IMR-90 (cell line): ENCODE measurements at regions not wholly inside any gene's neighbourhood (a gene's known extent, or its start where the extent isn't known, plus 50 kb on each side); places are given as distances from the start of the nearest gene placed in this dataset.

ENCODE experiments used
- ATAC-seq: fragments of 200-7000 bp; cut with Tn5 transposase; 2 replicates; pipeline ENCODE4 v1.9.1; 2020; ENCODE audit warnings: low read depth, mild to moderate bottlenecking, moderate library complexity
- BruUV-seq: library from RNA; stranded (reverse); fragments of 400-500 nt; replicated peaks from 2 replicates; lab custom pipeline; 2021; lab: Mats Ljungman, UMichigan
- CTCF ChIA-PET: fragments of 300-600 bp; formaldehyde crosslinking; extraction: SDS; loops from one replicate; lab custom pipeline; 2021; ENCODE audit warnings: antibody characterized with exemption; lab: Yijun Ruan, JAX
- POLR2A ChIA-PET: fragments of 300-600 bp; sonication (Branson Sonifier 250); formaldehyde crosslinking; loops from one replicate; lab custom pipeline; 2022; ENCODE audit warnings: antibody characterized with exemption; ENCODE audit not compliant: unreplicated experiment; lab: Charles Lee
- DNase-seq: peaks from one replicate; pipeline ENCODE4 v3.0.0; 2013
- H2AFZ ChIP-seq: replicated peaks from 2 replicates; pipeline ENCODE3; 2013; ENCODE audit warnings: low read length, mild to moderate bottlenecking; ENCODE audit not compliant: poor library complexity
- H2AK5ac ChIP-seq: 2 replicates; pipeline ENCODE4 v1.6.1; 2013; ENCODE audit warnings: low read depth, low read length, inconsistent platforms
- H2AK9ac ChIP-seq: replicated peaks from 2 replicates; pipeline ENCODE3; 2013; ENCODE audit warnings: mild to moderate bottlenecking, low read depth, low read length, moderate library complexity; ENCODE audit not compliant: poor library complexity
- H2BK120ac ChIP-seq: 2 replicates; pipeline ENCODE4 v1.6.1; 2013; ENCODE audit warnings: low read depth, low read length, inconsistent platforms
- H2BK15ac ChIP-seq: 3 replicates; pipeline ENCODE4 v1.6.1; 2013; ENCODE audit warnings: low read depth, low read length, inconsistent platforms
- H2BK20ac ChIP-seq: 2 replicates; pipeline ENCODE4 v1.6.1; 2013; ENCODE audit warnings: low read depth, mild to moderate bottlenecking, inconsistent platforms, low read length, moderate library complexity
- H2BK5ac ChIP-seq: 2 replicates; pipeline ENCODE4 v1.6.1; 2013; ENCODE audit warnings: mild to moderate bottlenecking, low read depth, low read length, inconsistent platforms; ENCODE audit not compliant: poor library complexity, severe bottlenecking
- H3K14ac ChIP-seq: replicated peaks from 2 replicates; pipeline ENCODE4 v1.6.1; 2013; ENCODE audit warnings: low read depth, low read length, inconsistent platforms
- H3K18ac ChIP-seq: 2 replicates; pipeline ENCODE4 v1.6.1; 2013; ENCODE audit warnings: low read depth, low read length, control low read depth
- H3K23ac ChIP-seq: 2 replicates; pipeline ENCODE4 v1.6.1; 2013; ENCODE audit warnings: low read depth, low read length, inconsistent platforms
- H3K27ac ChIP-seq: 2 replicates; pipeline ENCODE4 v1.5.1; 2013; ENCODE audit warnings: mild to moderate bottlenecking, control low read depth, low read length; ENCODE audit not compliant: insufficient read depth
- H3K27me3 ChIP-seq: 2 replicates; pipeline ENCODE4 v1.6.1; 2013; ENCODE audit warnings: low read length; ENCODE audit not compliant: control insufficient read depth, insufficient read depth
- H3K36me3 ChIP-seq: 2 replicates; pipeline ENCODE4 v1.6.1; 2013; ENCODE audit warnings: low read length, mixed read lengths; ENCODE audit not compliant: control insufficient read depth, insufficient read depth
- H3K4ac ChIP-seq: 2 replicates; pipeline ENCODE4 v1.6.1; 2013; ENCODE audit warnings: low read depth, low read length, inconsistent platforms
- H3K4me1 ChIP-seq: 2 replicates; pipeline ENCODE4 v1.6.1; 2013; ENCODE audit warnings: low read length, mixed read lengths; ENCODE audit not compliant: control insufficient read depth, insufficient read depth
- H3K4me2 ChIP-seq: 2 replicates; pipeline ENCODE4 v1.6.1; 2013; ENCODE audit warnings: low read depth, mild to moderate bottlenecking, control low read depth, low read length, moderate library complexity
- H3K4me3 ChIP-seq: 2 replicates; pipeline ENCODE4 v1.5.1; 2013; ENCODE audit warnings: low read depth, mild to moderate bottlenecking, control low read depth, low read length, moderate library complexity; ENCODE audit not compliant: insufficient read depth
- H3K56ac ChIP-seq: 2 replicates; pipeline ENCODE4 v1.6.1; 2013; ENCODE audit warnings: low read length, inconsistent platforms; ENCODE audit not compliant: insufficient read depth; ENCODE audit errors: extremely low read depth
- H3K79me1 ChIP-seq, 2 experiments: 2 replicates each; pipeline ENCODE4 v1.6.1; 2013; ENCODE audit warnings: low read length in 2 of 2, inconsistent platforms in 1 of 2, low read depth in 1 of 2
- H3K9ac ChIP-seq: 2 replicates; pipeline ENCODE4 v1.6.1; 2013; ENCODE audit warnings: low read depth, low read length, control low read depth
- H3K9me1 ChIP-seq: 2 replicates; pipeline ENCODE4 v1.6.1; 2013; ENCODE audit warnings: low read length, inconsistent platforms; ENCODE audit not compliant: insufficient read depth
- H3K9me3 ChIP-seq: 2 replicates; pipeline ENCODE4 v1.6.1; 2013; ENCODE audit warnings: low read length; ENCODE audit not compliant: control insufficient read depth, insufficient read depth
- H4K20me1 ChIP-seq: 2 replicates; pipeline ENCODE4 v1.6.1; 2013; ENCODE audit warnings: low read length, inconsistent platforms; ENCODE audit not compliant: insufficient read depth
- H4K5ac ChIP-seq: 2 replicates; pipeline ENCODE4 v1.6.1; 2013; ENCODE audit warnings: mild to moderate bottlenecking, low read depth, low read length, control low read depth
- H4K8ac ChIP-seq, 2 experiments: 2 replicates each; pipeline ENCODE4 v1.6.1; 2013; ENCODE audit warnings: low read depth in 2 of 2, low read length in 2 of 2, control low read depth in 1 of 2, inconsistent platforms in 1 of 2
- H4K91ac ChIP-seq: 2 replicates; pipeline ENCODE4 v1.6.1; 2013; ENCODE audit warnings: low read depth, low read length, inconsistent platforms; ENCODE audit not compliant: insufficient read depth
- CEBPB ChIP-seq: IDR thresholded peaks from 2 replicates; pipeline ENCODE4 v1.6.1; 2012; ENCODE audit warnings: low read depth, low read length, improper control_type of control experiment
- FOS ChIP-seq: fragments of 150-350 bp; IDR thresholded peaks from 2 replicates; pipeline ENCODE4 v1.6.1; 2016; ENCODE audit warnings: low read depth, low read length
- MAFK ChIP-seq: IDR thresholded peaks from 2 replicates; pipeline ENCODE4 v1.6.1; 2012; ENCODE audit warnings: low read depth, low read length, improper control_type of control experiment
- POLR2A ChIP-seq: IDR thresholded peaks from 2 replicates; pipeline ENCODE4 v1.6.1; 2012; ENCODE audit warnings: mild to moderate bottlenecking, low read depth, low read length
- USF2 ChIP-seq: fragments of 150-350 bp; IDR thresholded peaks from 2 replicates; pipeline ENCODE4 v1.6.1; 2017; ENCODE audit warnings: mild to moderate bottlenecking, antibody characterized with exemption, low read length, low read depth
- WGBS, 2 experiments: methylation state at CpG; one replicate each; pipeline versions ENCODE4 v1.1.5 to v1.1.7; 2013; ENCODE audit warnings: missing lambda C conversion rate in 2 of 2; ENCODE audit not compliant: insufficient read length in 1 of 2; ENCODE audit errors: extremely low coverage in 2 of 2; 5-methylcytosine and 5-hydroxymethylcytosine counted together
- dilution Hi-C: fragments of 300-500 bp; cut with HindIII; formaldehyde crosslinking; loops from one replicate; pipeline ENCODE4 v1.14.3; 2018; ENCODE audit warnings: low sequenced_read_pairs; ENCODE audit not compliant: unreplicated experiment
- in situ Hi-C: fragments of 300-500 bp; cut with MboI; formaldehyde crosslinking; loops from 3 replicates; pipeline ENCODE4 v1.14.3; 2019; ENCODE audit warnings: low sequenced_read_pairs, inconsistent platforms, mixed read lengths
- intact Hi-C: fragments of 100-400 bp; cut with micrococcal nuclease; formaldehyde crosslinking; loops from 2 replicates; pipeline ENCODE4 v1.10.0; 2022

- dilution Hi-C loops = no loop called here
- WGBS, 2 experiments = 75% methylated on average over 1 of the region's 1 CpG; no CpG with 5 or more reads in 1 of the 2 experiments
Measured at GRCh38 chr1:87863317-87863716, 534.6 kb downstream of the LMO4 start.

More at GRCh38 chr1:87863317-87863716, 534.6 kb downstream of the LMO4 start:
- H2BK15ac ChIP-seq = no peak overlapping the region
- no peak overlapping the region for H2AK9ac ChIP-seq
- in situ Hi-C loops (no loop called here), intact Hi-C loops (no loop called here)
- no peak for ATAC-seq
- ChIA-PET POLR2A (no interaction called here), CTCF (no interaction called here)
- H3K9me1 ChIP-seq = no peaks in the 10 kb centered on the region
- no peak overlapping the region for H3K4me2 ChIP-seq
- H2BK120ac ChIP-seq = no peak overlapping the region
- no peak overlapping the region for H2AFZ ChIP-seq
- no peak overlapping the region for H3K18ac ChIP-seq
- no peak overlapping the region for H2AK5ac ChIP-seq
- no peak for TF ChIP-seq USF2
- TF ChIP-seq CEBPB = no peak
- TF ChIP-seq POLR2A = no peak
- TF ChIP-seq MAFK = no peak
- TF ChIP-seq FOS = no peak
- no peaks in the 10 kb centered on the region for H4K20me1 ChIP-seq
- no peak overlapping the region for H3K23ac ChIP-seq
- H3K9ac ChIP-seq = no peak overlapping the region
- no peak overlapping the region for H3K14ac ChIP-seq
- no peak overlapping the region for H4K8ac ChIP-seq
- no peaks in the 10 kb centered on the region for H3K27me3 ChIP-seq
- no peak overlapping the region for H3K27ac ChIP-seq
- no peak overlapping the region for H3K56ac ChIP-seq
- H3K36me3 ChIP-seq = no peaks in the 10 kb centered on the region
- H4K5ac ChIP-seq = no peak overlapping the region
- H3K4me1 ChIP-seq = no peaks in the 10 kb centered on the region
- no TSS peak for BruUV-seq
- no peaks in the 10 kb centered on the region for H3K79me1 ChIP-seq
- no peak overlapping the region for H2BK20ac ChIP-seq
- H3K4ac ChIP-seq = no peak overlapping the region
- H3K9me3 ChIP-seq = no peaks in the 10 kb centered on the region; the same call in 1 of the 2 replicates
- H2BK5ac ChIP-seq = no peak overlapping the region
- no peak for DNase-seq
- H3K4me3 ChIP-seq = no peak overlapping the region
- H4K91ac ChIP-seq = no peak overlapping the region
